Left lung (tissue), 4 donors: ENCODE measurements at regions not wholly inside any gene's neighbourhood (a gene's known extent, or its start where the extent isn't known, plus 50 kb on each side); places are given as distances from the start of the nearest gene placed in this dataset.

Source experiments
- ATAC-seq: fragments of 200-7000 bp; cut with Tn5 transposase; one replicate; pipeline ENCODE4 v1.9.1; 2020; ENCODE audit warnings: moderate library complexity
- DNase-seq, 4 donors: peaks; one replicate each; pipeline ENCODE4 v3.0.0-alpha.2; 2013 to 2020
- H3K27ac ChIP-seq, 2 donors: fragments of 200-600 bp; sonication (generic) in 1 of 2; one replicate each; pipeline versions ENCODE4 v1.5.0 to v1.8.0; 2020 to 2021
- H3K27me3 ChIP-seq, 2 donors: fragments of 200-600 bp; sonication (generic) in 1 of 2; one replicate each; pipeline versions ENCODE4 v1.5.0 to v1.8.0; 2020 to 2021
- H3K36me3 ChIP-seq, 2 donors: fragments of 200-600 bp; sonication (generic) in 1 of 2; one replicate each; pipeline versions ENCODE4 v1.5.0 to v1.8.0; 2020 to 2021
- H3K4me1 ChIP-seq, 2 donors: fragments of 200-600 bp; one replicate each; pipeline ENCODE4 v1.8.0; 2021
- H3K4me3 ChIP-seq, 2 donors: fragments of 200-600 bp; sonication (generic) in 1 of 2; one replicate each; pipeline versions ENCODE4 v1.5.0 to v1.8.0; 2020 to 2021; ENCODE audit warnings: mild to moderate bottlenecking in 1 of 2
- H3K9me3 ChIP-seq, 2 donors: fragments of 200-600 bp; sonication (generic) in 1 of 2; one replicate each; pipeline versions ENCODE4 v1.5.0 to v1.8.0; 2020 to 2021
- CTCF ChIP-seq, 2 donors: fragments of 200-600 bp; sonication (generic) in 1 of 2; IDR thresholded peaks; one replicate each; pipeline versions ENCODE4 v1.5.0 to v1.8.0; 2021; ENCODE audit warnings: antibody characterized with exemption in 2 of 2
- intact Hi-C, 2 donors: fragments of 100-400 bp; cut with DNase I; formaldehyde crosslinking; loops; one replicate each; pipeline versions ENCODE4 v1.11.2 to v1.14.2; 2022
- donor health status: DM: no; HTN: yes; CAD: no.
- donor health status: DM: no; HTN: no; CAD: no.

DNA sequence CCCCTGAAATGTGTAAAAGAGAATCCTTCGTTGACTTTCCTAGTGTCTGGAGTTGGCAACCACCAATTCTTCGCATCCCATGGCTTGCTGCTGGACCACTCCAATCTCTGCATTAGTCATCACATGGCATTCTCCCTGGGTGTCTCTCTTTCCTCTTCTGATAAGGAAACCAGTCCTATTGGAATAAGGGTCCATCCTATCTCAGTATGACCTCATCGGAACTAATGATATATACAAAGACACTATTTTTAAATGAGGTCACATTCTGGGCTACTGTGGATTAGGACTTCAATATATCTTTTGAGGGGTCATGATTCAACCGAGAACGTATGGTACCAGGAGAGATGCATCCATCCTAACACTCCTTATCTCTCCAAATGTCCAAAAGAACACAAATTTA lies 259.1 kb upstream of the CPEB2 start:
- intact Hi-C loops, result no loop called here
- no peaks in the 10 kb centered on the region for H3K36me3 ChIP-seq
- H3K4me1 ChIP-seq, result no peaks in the 10 kb centered on the region
- no peak overlapping the region for H3K4me3 ChIP-seq
- no peak overlapping the region for H3K27ac ChIP-seq
- ATAC-seq (no peak), DNase-seq (no peak)
- no peaks in the 10 kb centered on the region for H3K9me3 ChIP-seq
- TF ChIP-seq CTCF (IDR thresholded peaks at IDR 0.05), result no peak
- H3K27me3 ChIP-seq, result no peaks in the 10 kb centered on the region

DNA sequence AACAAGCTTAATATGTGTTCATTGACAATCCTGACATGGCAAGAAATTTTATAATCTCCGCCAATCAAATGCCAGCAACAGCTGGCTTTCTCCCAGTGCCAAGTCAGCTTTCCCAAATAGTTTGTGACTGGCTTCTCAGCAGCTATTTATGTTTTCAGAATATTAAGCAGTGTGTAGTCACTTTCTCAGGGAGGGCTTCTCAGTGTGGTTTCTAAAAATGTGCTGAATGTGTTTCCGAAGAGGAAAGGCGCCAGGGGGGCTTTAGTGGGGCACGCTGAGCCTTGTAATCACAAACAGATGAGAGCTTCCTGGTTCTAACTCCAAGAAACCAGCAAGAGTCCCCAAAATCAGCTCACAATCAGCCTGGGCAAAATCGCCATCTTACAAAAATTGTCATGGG lies 258.7 kb upstream of the CPEB2 start:
- H3K27me3 ChIP-seq, result no peaks in the 10 kb centered on the region
- no peak overlapping the region for H3K4me3 ChIP-seq
- DNase-seq (no peak), ATAC-seq (no peak)
- no peaks in the 10 kb centered on the region for H3K9me3 ChIP-seq
- H3K27ac ChIP-seq, result no peak overlapping the region
- intact Hi-C loops, result no loop called here
- H3K4me1 ChIP-seq, result no peaks in the 10 kb centered on the region
- no peaks in the 10 kb centered on the region for H3K36me3 ChIP-seq
- TF ChIP-seq CTCF (IDR thresholded peaks at IDR 0.05), result no peak

GRCh38 chr4:14744346-14744745 lies 257.9 kb upstream of the CPEB2 start:
- Histone ChIP-seq H3K9me3 (no peaks in the 10 kb centered on the region), H3K36me3 (no peaks in the 10 kb centered on the region), H3K27me3 (no peaks in the 10 kb centered on the region), H3K4me1 (no peaks in the 10 kb centered on the region), H3K27ac (no peak overlapping the region), H3K4me3 (no peak overlapping the region)
- intact Hi-C loops, result no loop called here
- no peak for ATAC-seq
- no peak for DNase-seq
- TF ChIP-seq CTCF (IDR thresholded peaks at IDR 0.05), result no peak

GRCh38 chr4:14749910-14750309 lies 252.4 kb upstream of the CPEB2 start:
- Histone ChIP-seq H3K4me3 (no peak overlapping the region), H3K27me3 (no peaks in the 10 kb centered on the region), H3K27ac (no peak overlapping the region), H3K9me3 (peaks cover 0 to 22% of the 10 kb centered on the region in 2 donors), H3K4me1 (no peaks in the 10 kb centered on the region), H3K36me3 (no peaks in the 10 kb centered on the region)
- intact Hi-C loops, result no loop called here
- ATAC-seq (peak; percentile 91), DNase-seq (peak in 1 of 4 donors; percentile 33)
- TF ChIP-seq CTCF (IDR thresholded peaks at IDR 0.05), result peak; percentile 21 to 49

DNA sequence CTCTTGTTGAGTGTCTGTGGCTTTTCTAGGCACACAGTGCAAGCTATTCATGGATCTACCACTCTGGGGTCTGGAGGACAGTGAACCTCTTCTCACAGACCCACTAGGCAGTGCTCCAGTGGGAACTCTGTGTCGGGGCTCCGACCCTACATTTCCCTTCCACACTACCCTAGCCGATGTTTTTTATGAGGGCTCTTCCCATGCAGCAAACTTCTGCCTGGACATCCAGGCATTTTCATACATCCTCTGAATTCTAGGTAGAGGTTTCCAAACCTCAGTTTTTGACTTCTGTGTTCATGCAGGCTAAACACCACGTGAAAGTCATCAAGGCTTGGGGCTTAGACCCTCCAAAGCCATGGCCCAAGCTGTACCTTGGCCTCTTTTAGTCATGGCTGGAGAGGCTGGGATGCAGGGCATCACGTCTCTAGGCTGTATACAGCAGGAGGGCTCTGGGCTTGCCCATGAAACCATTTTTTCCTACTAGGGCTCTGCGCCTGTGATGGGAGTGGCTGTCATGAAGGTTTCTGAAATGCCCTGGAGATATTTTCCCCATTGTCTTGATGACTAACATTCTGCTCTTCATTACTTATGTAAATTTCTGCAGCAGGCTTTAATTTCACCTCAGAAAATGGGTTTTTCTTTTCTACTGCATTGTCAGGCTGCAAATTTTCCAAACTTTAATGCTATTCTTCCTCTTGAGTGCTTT lies 249.8 kb upstream of the CPEB2 start:
- no peak for TF ChIP-seq CTCF (IDR thresholded peaks at IDR 0.05)
- intact Hi-C loops, result no loop called here

More for the DNA sequence above, 249.8 kb upstream of the CPEB2 start:
- H3K4me3 ChIP-seq, result no peak overlapping the region
- DNase-seq, result no peak
- H3K27ac ChIP-seq, result no peak overlapping the region
- H3K9me3 ChIP-seq, result peaks cover 0 to 23% of the 10 kb centered on the region in 2 donors
- no peaks in the 10 kb centered on the region for H3K36me3 ChIP-seq
- no peaks in the 10 kb centered on the region for H3K27me3 ChIP-seq
- no peak for ATAC-seq
- H3K4me1 ChIP-seq, result no peaks in the 10 kb centered on the region
